HEK293 (cell line): ENCODE measurements at regions not wholly inside any gene's neighbourhood (a gene's known extent, or its start where the extent isn't known, plus 50 kb on each side); places are given as distances from the start of the nearest gene placed in this dataset.

ENCODE experiments used
- CTCF ChIA-PET: fragments of 350-600 bp; formaldehyde crosslinking; extraction: SDS; loops from one replicate; lab custom pipeline; 2021; ENCODE audit warnings: antibody characterized with exemption; lab: Yijun Ruan, JAX
- POLR2A ChIA-PET: fragments of 300-600 bp; formaldehyde crosslinking; extraction: SDS; loops from one replicate; lab custom pipeline; 2020; ENCODE audit warnings: antibody characterized with exemption, inconsistent platforms; lab: Yijun Ruan, JAX
- H3K27ac ChIP-seq: fragments of 200-500 bp; sonication (Bioruptor generic); 2 replicates; pipeline ENCODE4 v1.5.1; 2014; ENCODE audit warnings: low read depth, low read length, control low read depth, inconsistent platforms; ENCODE audit errors: extremely low read depth
- H3K36me3 ChIP-seq, 2 experiments: fragments of 200-500 bp in 1 of 2; sonication (Bioruptor generic) in 1 of 2; 1 replicate in 1 of 2; 2 replicates in 1 of 2; pipeline ENCODE4 v1.5.1; 2014 to 2017; ENCODE audit warnings: inconsistent platforms in 2 of 2, low read length in 2 of 2; ENCODE audit not compliant: control insufficient read depth in 2 of 2, insufficient read depth in 1 of 2
- H3K4me1 ChIP-seq: fragments of 200-500 bp; sonication (Bioruptor generic); 2 replicates; pipeline ENCODE4 v1.5.1; 2014; ENCODE audit warnings: mild to moderate bottlenecking, low read length, inconsistent platforms; ENCODE audit not compliant: control insufficient read depth, insufficient read depth
- H3K4me3 ChIP-seq: 2 replicates; pipeline ENCODE4 v1.5.1; 2011; ENCODE audit warnings: low read depth, mild to moderate bottlenecking, control low read depth, low read length, moderate library complexity
- H3K9me3 ChIP-seq: fragments of 200-500 bp; sonication (Bioruptor generic); 2 replicates; pipeline ENCODE4 v1.5.1; 2014; ENCODE audit warnings: low read depth, low read length, inconsistent platforms; ENCODE audit not compliant: control insufficient read depth, insufficient read depth
- EGR2 ChIP-seq: fragments of 450-650 bp; formaldehyde crosslinking; IDR thresholded peaks from 2 replicates; pipeline ENCODE4 v1.5.1; 2016; ENCODE audit warnings: low read depth, missing biosample characterization, missing genetic modification characterization
- RBAK ChIP-seq: fragments of 450-650 bp; formaldehyde crosslinking; IDR thresholded peaks from 2 replicates; pipeline ENCODE4 v1.5.1; 2016; ENCODE audit warnings: missing biosample characterization, missing genetic modification characterization
- SCRT2 ChIP-seq: fragments of 450-650 bp; formaldehyde crosslinking; IDR thresholded peaks from 2 replicates; pipeline ENCODE4 v1.5.1; 2016; ENCODE audit warnings: missing biosample characterization, missing genetic modification characterization
- WT1 ChIP-seq: fragments of 450-650 bp; formaldehyde crosslinking; IDR thresholded peaks from 2 replicates; pipeline ENCODE4 v1.5.1; 2016; ENCODE audit warnings: missing biosample characterization, missing genetic modification characterization
- YY2 ChIP-seq: fragments of 450-650 bp; formaldehyde crosslinking; IDR thresholded peaks from 2 replicates; pipeline ENCODE4 v1.5.1; 2016; ENCODE audit warnings: missing biosample characterization, missing genetic modification characterization
- ZFHX2 ChIP-seq: fragments of 450-650 bp; formaldehyde crosslinking; conservative IDR thresholded peaks from 2 replicates; pipeline ENCODE4 v1.5.1; 2016; ENCODE audit warnings: missing biosample characterization, missing genetic modification characterization
- ZFP37 ChIP-seq: fragments of 450-650 bp; formaldehyde crosslinking; IDR thresholded peaks from 2 replicates; pipeline ENCODE4 v1.5.1; 2016; ENCODE audit warnings: missing biosample characterization, missing genetic modification characterization
- ZIC2 ChIP-seq: fragments of 450-650 bp; formaldehyde crosslinking; IDR thresholded peaks from 2 replicates; pipeline ENCODE4 v1.5.1; 2016; ENCODE audit warnings: missing biosample characterization, missing genetic modification characterization
- ZNF112 ChIP-seq: fragments of 450-650 bp; formaldehyde crosslinking; IDR thresholded peaks from 2 replicates; pipeline ENCODE4 v1.5.0; 2017; ENCODE audit warnings: missing biosample characterization, missing genetic modification characterization
- ZNF184 ChIP-seq: fragments of 450-650 bp; IDR thresholded peaks from 2 replicates; pipeline ENCODE4 v1.5.1; 2018; ENCODE audit warnings: missing biosample characterization, mild to moderate bottlenecking, missing genetic modification characterization
- ZNF423 ChIP-seq: fragments of 450-650 bp; formaldehyde crosslinking; IDR thresholded peaks from 2 replicates; pipeline ENCODE4 v1.5.1; 2016; ENCODE audit warnings: missing biosample characterization, missing genetic modification characterization
- ZNF433 ChIP-seq: fragments of 450-650 bp; formaldehyde crosslinking; IDR thresholded peaks from 2 replicates; pipeline ENCODE4 v1.5.1; 2016; ENCODE audit warnings: missing biosample characterization, missing genetic modification characterization, low read depth
- ZNF596 ChIP-seq: fragments of 450-650 bp; IDR thresholded peaks from 2 replicates; pipeline ENCODE4 v1.5.0; 2018; ENCODE audit warnings: missing biosample characterization, mild to moderate bottlenecking, missing genetic modification characterization, moderate library complexity
- ZNF677 ChIP-seq: fragments of 450-650 bp; IDR thresholded peaks from 2 replicates; pipeline ENCODE4 v1.5.0; 2018; ENCODE audit warnings: missing biosample characterization, mild to moderate bottlenecking, missing genetic modification characterization, moderate library complexity
- ZNF791 ChIP-seq: fragments of 450-650 bp; formaldehyde crosslinking; IDR thresholded peaks from 2 replicates; pipeline ENCODE4 v1.5.1; 2016; ENCODE audit warnings: missing biosample characterization, missing genetic modification characterization
- TF ChIP-seq, protein P1 (sequence below): fragments of 450-650 bp; formaldehyde crosslinking; IDR thresholded peaks from 2 replicates; pipeline ENCODE4 v1.5.1; 2016; ENCODE audit warnings: missing biosample characterization, missing genetic modification characterization
- TF ChIP-seq, protein P2 (sequence below): fragments of 450-650 bp; formaldehyde crosslinking; IDR thresholded peaks from 2 replicates; pipeline ENCODE4 v1.5.1; 2016; ENCODE audit warnings: missing biosample characterization, missing genetic modification characterization
- TF ChIP-seq, protein P3 (sequence below): fragments of 450-650 bp; formaldehyde crosslinking; IDR thresholded peaks from 2 replicates; pipeline ENCODE4 v1.5.1; 2016; ENCODE audit warnings: missing biosample characterization, missing genetic modification characterization, low read depth
- TF ChIP-seq, protein P4 (sequence below): fragments of 450-650 bp; formaldehyde crosslinking; conservative IDR thresholded peaks from 2 replicates; pipeline ENCODE4 v1.5.1; 2016; ENCODE audit warnings: low read depth, missing biosample characterization, missing genetic modification characterization

DNA sequence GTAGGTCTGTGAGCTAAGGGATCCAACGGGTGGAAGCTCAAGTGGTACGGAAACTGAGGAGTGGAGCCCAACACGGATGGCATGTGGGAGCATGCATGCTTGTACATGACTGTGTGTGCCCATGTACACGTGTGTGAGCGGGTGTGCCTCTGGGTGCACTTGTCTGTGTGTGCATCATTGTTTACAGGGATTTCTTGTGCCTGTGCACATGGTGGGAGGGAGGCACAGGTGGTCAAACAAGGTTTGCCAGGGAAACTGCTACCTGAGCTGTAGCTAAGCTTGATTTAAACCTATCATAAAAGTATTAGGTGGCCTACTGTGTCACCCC is 122.5 kb upstream of the MAMLD1 start (continued):
- TF ChIP-seq, protein P1, sequence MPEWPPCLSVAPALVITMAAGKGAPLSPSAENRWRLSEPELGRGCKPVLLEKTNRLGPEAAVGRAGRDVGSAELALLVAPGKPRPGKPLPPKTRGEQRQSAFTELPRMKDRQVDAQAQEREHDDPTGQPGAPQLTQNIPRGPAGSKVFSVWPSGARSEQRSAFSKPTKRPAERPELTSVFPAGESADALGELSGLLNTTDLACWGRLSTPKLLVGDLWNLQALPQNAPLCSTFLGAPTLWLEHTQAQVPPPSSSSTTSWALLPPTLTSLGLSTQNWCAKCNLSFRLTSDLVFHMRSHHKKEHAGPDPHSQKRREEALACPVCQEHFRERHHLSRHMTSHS (tag by site-specific recombination): no peak
- TF ChIP-seq, all 188 proteins: peak for 0

DNA sequence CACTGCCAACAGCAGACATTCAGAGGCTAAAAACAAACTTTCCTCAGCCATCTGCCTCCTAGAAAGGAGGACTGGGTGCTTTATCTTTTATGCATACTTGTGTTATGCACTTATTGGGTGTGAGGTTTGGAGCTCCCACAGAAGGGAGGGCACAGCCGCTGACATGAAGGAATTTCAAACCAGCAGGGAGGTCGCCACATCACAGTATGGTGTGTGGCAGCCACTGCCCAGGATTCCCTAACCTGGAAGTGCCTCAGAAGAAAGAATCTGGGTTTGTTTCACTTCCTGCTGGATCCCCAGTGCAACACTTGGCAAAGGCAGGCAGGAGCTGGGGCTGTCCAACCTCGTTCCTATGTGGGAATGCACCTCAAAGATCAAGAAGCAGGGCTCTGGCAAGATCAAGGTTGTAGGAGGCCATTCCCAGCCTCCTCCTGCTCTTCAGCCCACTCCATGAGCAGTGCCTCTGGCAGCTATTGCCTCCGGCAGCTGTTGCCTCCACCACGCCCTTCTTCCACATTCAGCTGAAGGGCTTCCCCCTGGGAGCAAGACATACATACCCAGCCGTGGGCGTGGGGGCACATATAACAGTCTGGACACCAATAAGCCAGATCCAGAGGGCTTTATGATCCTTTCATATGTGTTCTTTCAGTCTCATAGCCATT is 109.0 kb upstream of the MAMLD1 start:
- no peaks in the 10 kb centered on the region for H3K36me3 ChIP-seq
- no peak overlapping the region for H3K4me3 ChIP-seq
- ChIA-PET CTCF (interaction anchor here (0.5 kb wide), 1 partner anchor 384 kb away, joined by 3 read pairs; no protein-coding TSS in a partner anchor), POLR2A (no interaction called here)
- TF ChIP-seq EGR2 (peak; percentile 24; the same call in 1 of the 2 replicates), RBAK (no peak), ZIC2 (tag by site-specific recombination) (0 out of 2 replicates have a peak, but pooled peaks have one; percentile 18), ZFHX2 (tag by site-specific recombination) (peak; percentile 34; the same call in 1 of the 2 replicates), WT1 (tag by site-specific recombination) (no peak)
- TF ChIP-seq, protein P2, sequence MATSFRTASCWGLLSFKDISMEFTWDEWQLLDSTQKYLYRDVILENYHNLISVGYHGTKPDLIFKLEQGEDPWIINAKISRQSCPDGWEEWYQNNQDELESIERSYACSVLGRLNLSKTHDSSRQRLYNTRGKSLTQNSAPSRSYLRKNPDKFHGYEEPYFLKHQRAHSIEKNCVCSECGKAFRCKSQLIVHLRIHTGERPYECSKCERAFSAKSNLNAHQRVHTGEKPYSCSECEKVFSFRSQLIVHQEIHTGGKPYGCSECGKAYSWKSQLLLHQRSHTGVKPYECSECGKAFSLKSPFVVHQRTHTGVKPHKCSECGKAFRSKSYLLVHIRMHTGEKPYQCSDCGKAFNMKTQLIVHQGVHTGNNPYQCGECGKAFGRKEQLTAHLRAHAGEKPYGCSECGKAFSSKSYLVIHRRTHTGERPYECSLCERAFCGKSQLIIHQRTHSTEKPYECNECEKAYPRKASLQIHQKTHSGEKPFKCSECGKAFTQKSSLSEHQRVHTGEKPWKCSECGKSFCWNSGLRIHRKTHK (tag by site-specific recombination): no peak
- H3K9me3 ChIP-seq: no peaks in the 10 kb centered on the region
- no peaks in the 10 kb centered on the region for H3K4me1 ChIP-seq
- H3K27ac ChIP-seq: no peak overlapping the region

DNA sequence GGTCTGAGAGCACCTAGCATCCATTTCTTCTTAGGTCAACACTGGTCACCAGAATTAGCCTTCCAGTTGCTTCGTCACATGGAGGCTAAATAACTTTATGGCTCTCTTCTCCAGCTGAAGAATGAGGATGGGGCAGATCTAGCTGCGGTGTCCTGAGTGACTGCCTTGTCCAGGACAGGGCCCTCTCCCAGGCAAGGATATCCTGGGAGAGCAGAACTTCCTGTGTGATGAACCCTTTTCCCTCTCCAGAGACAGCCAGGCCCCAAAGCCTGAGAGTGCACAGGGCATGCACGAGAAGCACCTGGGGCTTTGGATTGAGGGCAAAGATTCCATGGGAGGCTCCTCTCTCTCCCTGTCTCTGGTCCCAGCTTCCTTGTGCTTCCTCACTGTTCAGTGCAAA is 108.2 kb upstream of the MAMLD1 start:
- no peaks in the 10 kb centered on the region for H3K4me1 ChIP-seq
- CTCF ChIA-PET: no interaction called here
- H3K36me3 ChIP-seq: no peaks in the 10 kb centered on the region
- H3K9me3 ChIP-seq: no peaks in the 10 kb centered on the region
- H3K4me3 ChIP-seq: no peak overlapping the region
- TF ChIP-seq, protein P3, sequence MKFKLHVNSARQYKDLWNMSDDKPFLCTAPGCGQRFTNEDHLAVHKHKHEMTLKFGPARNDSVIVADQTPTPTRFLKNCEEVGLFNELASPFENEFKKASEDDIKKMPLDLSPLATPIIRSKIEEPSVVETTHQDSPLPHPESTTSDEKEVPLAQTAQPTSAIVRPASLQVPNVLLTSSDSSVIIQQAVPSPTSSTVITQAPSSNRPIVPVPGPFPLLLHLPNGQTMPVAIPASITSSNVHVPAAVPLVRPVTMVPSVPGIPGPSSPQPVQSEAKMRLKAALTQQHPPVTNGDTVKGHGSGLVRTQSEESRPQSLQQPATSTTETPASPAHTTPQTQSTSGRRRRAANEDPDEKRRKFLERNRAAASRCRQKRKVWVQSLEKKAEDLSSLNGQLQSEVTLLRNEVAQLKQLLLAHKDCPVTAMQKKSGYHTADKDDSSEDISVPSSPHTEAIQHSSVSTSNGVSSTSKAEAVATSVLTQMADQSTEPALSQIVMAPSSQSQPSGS (tag by site-specific recombination): no peak
- TF ChIP-seq ZNF677: no peak
- no peak for TF ChIP-seq SCRT2
- TF ChIP-seq ZNF596 (tag by site-specific recombination): no peak
- TF ChIP-seq ZNF423: no peak
- no peak for TF ChIP-seq YY2 (tag by site-specific recombination)
- TF ChIP-seq ZNF791: no peak
- no peak for TF ChIP-seq ZNF184 (tag by site-specific recombination)
- TF ChIP-seq RBAK: no peak
- no peak for TF ChIP-seq ZNF112 (tag by site-specific recombination)
- TF ChIP-seq ZNF433: no peak
- no peak for TF ChIP-seq ZFP37
- TF ChIP-seq, protein P4, sequence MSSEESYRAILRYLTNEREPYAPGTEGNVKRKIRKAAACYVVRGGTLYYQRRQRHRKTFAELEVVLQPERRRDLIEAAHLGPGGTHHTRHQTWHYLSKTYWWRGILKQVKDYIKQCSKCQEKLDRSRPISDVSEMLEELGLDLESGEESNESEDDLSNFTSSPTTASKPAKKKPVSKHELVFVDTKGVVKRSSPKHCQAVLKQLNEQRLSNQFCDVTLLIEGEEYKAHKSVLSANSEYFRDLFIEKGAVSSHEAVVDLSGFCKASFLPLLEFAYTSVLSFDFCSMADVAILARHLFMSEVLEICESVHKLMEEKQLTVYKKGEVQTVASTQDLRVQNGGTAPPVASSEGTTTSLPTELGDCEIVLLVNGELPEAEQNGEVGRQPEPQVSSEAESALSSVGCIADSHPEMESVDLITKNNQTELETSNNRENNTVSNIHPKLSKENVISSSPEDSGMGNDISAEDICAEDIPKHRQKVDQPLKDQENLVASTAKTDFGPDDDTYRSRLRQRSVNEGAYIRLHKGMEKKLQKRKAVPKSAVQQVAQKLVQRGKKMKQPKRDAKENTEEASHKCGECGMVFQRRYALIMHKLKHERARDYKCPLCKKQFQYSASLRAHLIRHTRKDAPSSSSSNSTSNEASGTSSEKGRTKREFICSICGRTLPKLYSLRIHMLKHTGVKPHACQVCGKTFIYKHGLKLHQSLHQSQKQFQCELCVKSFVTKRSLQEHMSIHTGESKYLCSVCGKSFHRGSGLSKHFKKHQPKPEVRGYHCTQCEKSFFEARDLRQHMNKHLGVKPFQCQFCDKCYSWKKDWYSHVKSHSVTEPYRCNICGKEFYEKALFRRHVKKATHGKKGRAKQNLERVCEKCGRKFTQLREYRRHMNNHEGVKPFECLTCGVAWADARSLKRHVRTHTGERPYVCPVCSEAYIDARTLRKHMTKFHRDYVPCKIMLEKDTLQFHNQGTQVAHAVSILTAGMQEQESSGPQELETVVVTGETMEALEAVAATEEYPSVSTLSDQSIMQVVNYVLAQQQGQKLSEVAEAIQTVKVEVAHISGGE (tag by site-specific recombination): no peak
- H3K27ac ChIP-seq: no peak overlapping the region
- POLR2A ChIA-PET: no interaction called here
